AG09319 (cell line): ENCODE measurements at regions not wholly inside any gene's neighbourhood (a gene's known extent, or its start where the extent isn't known, plus 50 kb on each side); places are given as distances from the start of the nearest gene placed in this dataset.

Experiments
- DNase-seq: peaks from one replicate; pipeline ENCODE4 v3.0.0-alpha.2; 2010; ENCODE audit warnings: low read depth; ENCODE audit errors: extremely low read depth
- CTCF ChIP-seq: IDR thresholded peaks from 2 replicates; pipeline ENCODE4 v1.5.1; 2011; ENCODE audit warnings: low read depth, mild to moderate bottlenecking, inconsistent platforms, low read length, moderate library complexity

GRCh38 chr20:56967916-56968315 lies 298.5 kb downstream of the BMP7 start:
- no peak for TF ChIP-seq CTCF
- DNase-seq: no peak

GRCh38 chr20:56968376-56969048 lies 297.9 kb downstream of the BMP7 start:
- no peak for DNase-seq
- no peak for TF ChIP-seq CTCF

GRCh38 chr20:56974499-56975250 lies 291.8 kb downstream of the BMP7 start:
- DNase-seq: peak; percentile 53
- peak; percentile 90 for TF ChIP-seq CTCF

- no peak for DNase-seq
- no peak for TF ChIP-seq CTCF
These were observed 290.6 kb downstream of the BMP7 start for GRCh38 chr20:56975838-56976237.

GRCh38 chr20:56976336-56976735 lies 290.1 kb downstream of the BMP7 start:
- DNase-seq: no peak
- TF ChIP-seq CTCF: no peak

GRCh38 chr20:56978475-56978874 lies 288.0 kb downstream of the BMP7 start:
- DNase-seq: no peak
- TF ChIP-seq CTCF: no peak

- DNase-seq: no peak
- TF ChIP-seq CTCF: no peak
These were observed 287.3 kb downstream of the BMP7 start for GRCh38 chr20:56979125-56979524.
